HG03095 (cell line): ENCODE measurements at regions not wholly inside any gene's neighbourhood (a gene's known extent, or its start where the extent isn't known, plus 50 kb on each side); places are given as distances from the start of the nearest gene placed in this dataset.
A peak's percentile ranks its signal among the peaks of the same experiment; 100 is the strongest.

Experiments
- ATAC-seq: cut with Tn5 transposase; IDR thresholded peaks from one replicate; pipeline ENCODE4 v1.9.1; 2021; ENCODE audit warnings: moderate library complexity; ENCODE audit not compliant: unreplicated experiment

- no peak for ATAC-seq
Observed at GRCh38 chr10:60669501-60669900, 108.8 kb upstream of the CDK1 start.

DNA sequence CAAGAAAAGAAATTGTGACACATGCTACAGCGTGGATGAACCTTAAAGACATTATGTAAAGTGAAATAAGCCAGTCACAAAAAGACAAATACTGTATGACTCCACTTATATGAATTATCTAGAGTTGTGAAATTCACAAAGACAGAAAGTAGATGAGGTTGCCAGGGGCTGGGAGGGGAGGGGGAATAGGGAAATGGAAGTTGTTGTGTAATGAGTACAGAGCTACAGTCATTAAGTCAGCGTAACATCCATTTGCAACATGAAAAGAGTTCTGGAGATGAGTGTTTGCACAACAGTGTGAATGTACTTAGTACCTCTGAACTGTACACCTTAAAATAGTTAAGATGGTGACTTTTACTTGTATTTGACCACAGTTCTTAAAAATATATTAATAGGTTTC is 112.1 kb upstream of the CDK1 start:
- ATAC-seq: no peak

- ATAC-seq: no peak
Observed at GRCh38 chr10:60664859-60665258, 113.4 kb upstream of the CDK1 start.

- no peak for ATAC-seq
Observed at GRCh38 chr10:60663850-60664249, 114.4 kb upstream of the CDK1 start.

DNA sequence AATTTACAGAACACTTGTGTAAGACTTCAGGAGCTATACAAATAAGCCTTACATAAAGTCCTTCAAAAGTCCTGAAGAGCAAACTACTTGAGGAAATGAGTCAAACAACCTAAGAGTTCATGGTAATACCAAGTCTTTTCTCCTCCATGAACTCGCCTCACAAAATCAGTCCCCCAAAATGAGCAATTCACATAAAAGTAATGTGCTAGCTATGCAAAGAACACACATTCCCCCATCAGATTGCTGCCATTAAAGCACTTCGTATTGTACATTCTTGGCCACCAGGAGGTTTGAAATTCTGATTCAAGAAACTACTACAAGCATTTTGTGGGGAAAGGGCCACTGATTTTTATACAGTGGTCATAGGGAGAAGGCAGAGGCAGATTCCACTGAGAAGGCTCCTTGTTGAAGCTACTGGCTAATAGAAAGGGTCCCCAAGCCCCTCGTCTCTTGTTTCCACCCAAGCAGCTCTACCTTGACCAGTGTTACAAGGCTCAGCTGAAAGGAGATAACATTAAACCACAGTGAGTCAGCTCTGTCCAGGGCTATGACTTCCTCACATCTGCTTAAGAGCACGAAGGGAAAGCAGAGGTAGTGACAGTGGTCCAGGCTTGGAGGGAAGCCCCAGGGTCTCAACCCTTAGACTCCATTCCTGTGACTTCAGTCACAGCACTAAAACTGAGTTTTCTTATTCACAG is 115.2 kb upstream of the CDK1 start:
- ATAC-seq: no peak

DNA sequence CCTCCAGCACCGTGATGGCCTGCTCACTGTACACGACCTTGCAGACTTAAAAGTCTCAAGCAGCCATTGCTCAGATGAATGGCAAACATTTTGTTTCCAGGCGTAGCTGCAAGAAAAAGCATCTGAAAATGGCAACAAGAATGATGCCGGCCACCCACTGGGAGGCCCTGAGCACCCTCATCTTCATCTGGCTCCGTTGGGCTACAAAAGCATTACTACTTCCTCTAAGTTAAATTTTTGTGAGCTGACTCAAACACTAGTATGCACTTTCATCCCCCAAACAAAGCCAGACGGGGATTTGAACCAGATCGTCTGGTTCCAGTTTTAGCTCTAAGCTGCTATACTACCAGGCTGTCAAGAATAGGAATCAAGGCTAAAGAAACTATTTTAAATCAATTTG is 116.6 kb upstream of the CDK1 start:
- no peak for ATAC-seq

GRCh38 chr10:60660625-60661024 is 117.7 kb upstream of the CDK1 start:
- no peak for ATAC-seq

DNA sequence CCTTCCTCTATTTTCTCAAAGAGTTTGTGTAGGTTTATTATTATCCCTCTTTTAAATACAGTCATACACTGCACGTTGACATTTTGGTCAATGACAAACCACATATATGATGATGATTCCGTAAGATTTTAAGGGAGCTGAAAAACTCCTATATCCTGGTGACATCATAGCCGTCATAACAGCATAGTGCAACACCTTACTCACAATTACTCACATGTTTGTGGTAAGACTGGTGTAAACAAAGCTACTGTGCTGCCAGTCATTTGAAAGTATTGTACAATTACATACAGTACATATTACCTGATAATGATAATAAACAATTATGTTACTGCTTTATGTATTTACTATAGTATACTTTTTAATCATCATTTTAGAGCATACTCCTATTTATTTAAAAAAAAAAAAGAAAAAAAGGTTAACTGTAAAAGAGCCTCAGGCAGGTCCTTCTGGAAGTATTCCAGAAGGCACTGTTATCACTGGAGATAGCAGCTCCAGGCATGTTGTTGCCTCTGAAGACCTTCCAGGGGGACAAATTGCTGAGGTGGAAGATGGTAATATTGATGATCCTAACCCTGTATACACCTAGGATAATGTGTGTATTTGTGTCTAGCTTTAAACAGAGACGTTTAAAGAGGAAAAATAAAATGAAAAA is 123.3 kb upstream of the CDK1 start:
- no peak for ATAC-seq

- ATAC-seq: peak; percentile 93
Observed at GRCh38 chr10:60652628-60653027, 125.7 kb upstream of the CDK1 start.

GRCh38 chr10:60650378-60650800 is 127.9 kb upstream of the CDK1 start:
- ATAC-seq: no peak

- ATAC-seq: no peak
Observed at GRCh38 chr10:60649485-60650377, 128.5 kb upstream of the CDK1 start.

DNA sequence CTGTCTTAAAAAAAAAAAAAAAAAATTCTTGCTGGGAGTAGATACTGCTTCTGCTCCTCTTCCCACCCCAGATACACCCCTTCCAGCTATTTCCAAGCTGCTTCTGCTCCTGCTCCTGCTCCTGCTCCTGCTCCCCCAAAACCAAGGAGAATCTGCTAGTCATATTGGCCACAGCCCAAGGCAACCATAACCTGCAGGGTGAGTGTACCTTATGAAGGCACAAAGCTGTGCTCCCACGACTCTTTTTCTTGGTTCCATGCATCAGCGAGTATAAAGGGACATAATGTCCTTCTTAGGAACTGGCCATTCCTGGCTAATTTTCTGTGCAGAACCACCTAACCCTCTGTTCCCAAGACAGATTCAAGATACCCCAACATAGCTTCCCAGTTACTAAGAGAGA is 129.5 kb upstream of the CDK1 start:
- no peak for ATAC-seq

- peak; percentile 68 for ATAC-seq
Observed at GRCh38 chr10:60646966-60647796, 131.1 kb upstream of the CDK1 start.

GRCh38 chr10:60645980-60646379 is 132.3 kb upstream of the CDK1 start:
- ATAC-seq: no peak

DNA sequence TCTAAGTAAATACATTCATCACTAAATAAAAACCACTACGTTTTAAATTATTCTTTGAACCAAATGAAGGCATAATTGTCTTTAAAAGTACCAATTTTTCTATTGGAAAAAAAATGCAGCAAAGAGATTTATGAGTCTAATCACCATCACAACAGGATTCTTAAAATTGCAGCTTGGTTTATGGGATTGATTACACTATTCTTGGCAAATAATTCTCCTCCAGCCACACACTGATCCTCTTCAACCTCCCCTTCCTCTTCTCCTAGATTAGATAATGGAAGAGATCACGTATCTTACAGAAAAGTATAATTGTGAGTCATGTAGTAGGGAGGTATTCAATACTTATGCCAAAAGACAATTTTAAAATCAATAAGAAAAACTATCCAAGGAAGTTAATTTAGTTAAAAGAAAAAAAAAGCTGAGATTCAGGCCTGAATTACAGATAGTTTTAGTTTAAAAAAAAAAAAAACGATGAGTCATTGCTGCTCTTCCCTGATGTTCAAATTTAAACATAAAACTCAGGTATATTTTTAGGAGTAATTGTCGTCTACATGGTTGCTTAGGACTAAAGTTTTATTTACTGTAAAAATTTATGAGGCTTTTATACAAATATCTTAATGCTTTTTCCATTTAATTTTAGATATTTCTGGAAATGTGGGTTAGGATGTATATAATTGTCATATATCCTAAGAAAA is 133.7 kb upstream of the CDK1 start:
- no peak for ATAC-seq

DNA sequence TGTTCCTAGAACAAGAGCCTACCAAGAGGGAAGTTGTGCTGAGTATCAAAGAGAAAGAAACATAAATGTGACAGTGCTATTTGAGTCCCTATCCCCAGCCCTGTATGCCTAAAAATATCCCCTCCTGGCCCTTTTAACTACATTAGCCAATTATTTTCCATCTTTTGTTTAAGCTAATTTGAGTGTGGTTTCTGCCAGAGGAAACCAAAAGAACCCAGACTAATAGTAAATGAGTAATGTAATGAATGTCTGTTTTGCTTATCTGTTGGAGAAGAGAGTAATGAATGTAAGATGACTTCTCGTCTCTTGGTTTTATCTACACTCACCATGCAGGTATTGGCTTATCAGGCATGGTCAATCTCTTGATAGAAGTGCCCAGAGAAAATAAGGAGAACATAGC is 134.4 kb upstream of the CDK1 start:
- ATAC-seq: no peak

DNA sequence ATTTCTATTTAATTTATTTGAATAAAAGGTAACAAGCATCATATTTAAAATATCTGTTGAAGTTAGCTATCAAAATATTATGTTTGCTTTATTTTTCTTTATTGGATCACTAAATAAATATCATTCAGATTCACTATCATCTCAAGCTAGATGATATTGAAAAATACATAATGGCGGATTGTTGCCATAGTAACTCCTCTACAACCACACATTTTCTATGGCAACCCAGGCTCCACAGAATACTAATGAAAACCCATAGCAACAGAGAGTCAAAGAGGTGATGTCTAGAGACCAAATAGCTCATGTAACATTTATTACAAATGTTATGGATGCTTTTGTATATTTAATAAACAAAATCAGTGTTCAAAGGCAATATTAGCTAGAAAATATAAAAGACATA is 148.9 kb upstream of the CDK1 start:
- no peak for ATAC-seq

DNA sequence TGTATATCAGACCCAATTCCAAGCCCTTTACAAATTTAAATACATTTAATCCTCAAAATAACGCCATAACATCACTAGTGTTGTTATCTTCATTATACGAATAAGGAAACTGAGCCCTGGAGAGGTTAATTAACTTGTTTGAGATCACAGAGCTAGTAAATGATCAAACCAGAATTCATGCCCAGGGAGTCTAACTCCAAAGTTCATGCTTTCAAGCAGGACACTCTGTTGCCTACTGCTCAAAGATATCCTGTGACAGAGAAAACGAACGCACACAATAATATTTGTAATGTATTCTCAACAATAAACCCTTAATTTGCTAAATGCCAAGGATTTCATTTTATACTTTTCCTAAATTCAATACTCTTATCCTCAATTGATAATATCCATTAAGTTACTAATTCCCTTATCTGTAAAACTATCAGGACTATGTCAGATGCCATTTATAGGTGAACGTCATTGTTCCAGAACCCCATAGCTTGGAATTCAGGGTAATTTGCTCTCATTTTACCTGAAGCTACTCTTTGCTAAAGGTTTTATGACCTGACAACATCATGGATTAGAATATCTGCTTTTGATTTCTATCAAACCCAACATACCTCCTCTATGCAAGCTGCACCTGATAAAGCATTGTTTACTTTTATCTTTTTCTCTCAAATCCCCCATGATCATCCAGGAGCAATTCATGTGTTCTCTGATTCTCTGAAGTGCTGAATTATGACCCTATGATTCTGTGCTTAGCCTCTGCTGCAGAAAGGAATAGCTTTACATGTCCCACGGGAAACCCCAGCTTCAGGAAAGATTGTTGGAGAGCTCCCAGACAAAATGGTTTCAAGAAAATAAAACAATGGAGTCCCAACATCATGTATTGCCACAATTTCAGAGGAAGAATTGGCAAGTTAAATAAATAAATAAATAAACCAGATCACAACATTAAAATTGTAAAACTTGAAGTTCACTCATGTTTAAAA is 150.2 kb upstream of the CDK1 start:
- no peak for ATAC-seq

DNA sequence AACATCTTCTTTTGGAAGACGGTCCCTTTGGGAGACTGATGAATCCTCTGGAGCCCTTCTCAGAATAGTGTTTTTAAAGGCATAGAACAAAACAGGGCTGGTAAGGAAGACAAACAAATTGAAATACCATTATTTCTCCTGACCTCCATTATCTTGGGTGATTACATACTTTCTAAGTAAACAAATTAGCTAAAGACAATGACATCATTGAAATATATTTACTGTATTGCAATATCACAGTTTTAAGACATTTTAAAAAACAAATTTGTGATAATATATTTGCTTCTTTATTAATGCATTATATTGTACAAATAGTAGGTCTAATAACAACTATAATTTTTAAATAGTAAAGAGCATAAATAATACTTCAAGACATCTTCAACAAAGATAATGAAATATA is 152.2 kb upstream of the CDK1 start:
- no peak for ATAC-seq
